ENCODE measurements at regions not wholly inside any gene's neighbourhood (a gene's known extent, or its start where the extent isn't known, plus 50 kb on each side); places are given as distances from the start of the nearest gene placed in this dataset.

- TF ChIP-seq, protein P1, sequence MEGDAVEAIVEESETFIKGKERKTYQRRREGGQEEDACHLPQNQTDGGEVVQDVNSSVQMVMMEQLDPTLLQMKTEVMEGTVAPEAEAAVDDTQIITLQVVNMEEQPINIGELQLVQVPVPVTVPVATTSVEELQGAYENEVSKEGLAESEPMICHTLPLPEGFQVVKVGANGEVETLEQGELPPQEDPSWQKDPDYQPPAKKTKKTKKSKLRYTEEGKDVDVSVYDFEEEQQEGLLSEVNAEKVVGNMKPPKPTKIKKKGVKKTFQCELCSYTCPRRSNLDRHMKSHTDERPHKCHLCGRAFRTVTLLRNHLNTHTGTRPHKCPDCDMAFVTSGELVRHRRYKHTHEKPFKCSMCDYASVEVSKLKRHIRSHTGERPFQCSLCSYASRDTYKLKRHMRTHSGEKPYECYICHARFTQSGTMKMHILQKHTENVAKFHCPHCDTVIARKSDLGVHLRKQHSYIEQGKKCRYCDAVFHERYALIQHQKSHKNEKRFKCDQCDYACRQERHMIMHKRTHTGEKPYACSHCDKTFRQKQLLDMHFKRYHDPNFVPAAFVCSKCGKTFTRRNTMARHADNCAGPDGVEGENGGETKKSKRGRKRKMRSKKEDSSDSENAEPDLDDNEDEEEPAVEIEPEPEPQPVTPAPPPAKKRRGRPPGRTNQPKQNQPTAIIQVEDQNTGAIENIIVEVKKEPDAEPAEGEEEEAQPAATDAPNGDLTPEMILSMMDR (IDR thresholded peaks at IDR 0.05), result no peak
- TF ChIP-seq POLR2A (IDR thresholded peaks at IDR 0.05), result no peak
These were observed 220.6 kb upstream of the RGS6 start for GRCh38 chr14:71711619-71712018.

Data from lower leg skin (tissue), 3 donors.